ENCODE measurements at regions not wholly inside any gene's neighbourhood (a gene's known extent, or its start where the extent isn't known, plus 50 kb on each side); places are given as distances from the start of the nearest gene placed in this dataset.

- no peak for TF ChIP-seq CTCF (IDR thresholded peaks at IDR 0.05)
- no peak for TF ChIP-seq FOSB (CRISPR knock-in tag; IDR thresholded peaks at IDR 0.05)
- no peak for TF ChIP-seq REST (IDR thresholded peaks at IDR 0.05)
- TF ChIP-seq NPAS2 (CRISPR knock-in tag; IDR thresholded peaks at IDR 0.05; ENCODE audit: borderline replicate concordance), result no peak
- TF ChIP-seq RFX5 (IDR thresholded peaks at IDR 0.05), result no peak
- TF ChIP-seq KDM5A (IDR thresholded peaks at IDR 0.05), result no peak
These were observed 429.6 kb downstream of the RAB28 start for GRCh38 chr4:13054420-13054970.
